Epithelial cell of proximal tubule (primary cell): ENCODE measurements at regions not wholly inside any gene's neighbourhood (a gene's known extent, or its start where the extent isn't known, plus 50 kb on each side); places are given as distances from the start of the nearest gene placed in this dataset.

ENCODE experiments used
- DNase-seq: peaks from one replicate; pipeline ENCODE4 v3.0.0-alpha.2; 2011; ENCODE audit warnings: low read depth
- H3K4me3 ChIP-seq: 2 replicates; pipeline ENCODE4 v1.5.1; 2011; ENCODE audit warnings: low read depth, mild to moderate bottlenecking, low read length
- TF ChIP-seq, protein P1 (sequence below): conservative IDR thresholded peaks from 2 replicates; pipeline ENCODE4 v1.5.1; 2012; ENCODE audit warnings: low read depth, mild to moderate bottlenecking, low read length

DNA sequence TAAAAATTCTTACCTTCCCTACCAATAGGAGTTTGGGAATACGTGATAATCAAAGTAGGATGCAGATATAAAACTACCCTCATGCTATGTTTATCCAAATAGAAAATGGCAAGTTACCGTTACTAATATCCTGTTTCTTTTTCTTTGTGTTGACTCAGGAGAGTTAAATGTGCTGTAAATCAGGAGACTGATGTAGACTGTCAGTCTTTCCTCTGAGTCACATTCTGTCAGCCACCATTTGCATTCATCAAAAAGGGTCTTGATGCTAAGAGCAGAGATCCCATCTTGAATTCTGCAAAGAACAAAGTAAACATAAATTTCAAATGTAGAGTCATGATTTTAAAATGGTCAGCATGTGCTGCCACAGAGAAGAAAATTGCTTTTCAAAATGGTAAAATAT, 712.8 kb downstream of the SOCS6 start:
- no peak overlapping the region for H3K4me3 ChIP-seq
- TF ChIP-seq, protein P1, sequence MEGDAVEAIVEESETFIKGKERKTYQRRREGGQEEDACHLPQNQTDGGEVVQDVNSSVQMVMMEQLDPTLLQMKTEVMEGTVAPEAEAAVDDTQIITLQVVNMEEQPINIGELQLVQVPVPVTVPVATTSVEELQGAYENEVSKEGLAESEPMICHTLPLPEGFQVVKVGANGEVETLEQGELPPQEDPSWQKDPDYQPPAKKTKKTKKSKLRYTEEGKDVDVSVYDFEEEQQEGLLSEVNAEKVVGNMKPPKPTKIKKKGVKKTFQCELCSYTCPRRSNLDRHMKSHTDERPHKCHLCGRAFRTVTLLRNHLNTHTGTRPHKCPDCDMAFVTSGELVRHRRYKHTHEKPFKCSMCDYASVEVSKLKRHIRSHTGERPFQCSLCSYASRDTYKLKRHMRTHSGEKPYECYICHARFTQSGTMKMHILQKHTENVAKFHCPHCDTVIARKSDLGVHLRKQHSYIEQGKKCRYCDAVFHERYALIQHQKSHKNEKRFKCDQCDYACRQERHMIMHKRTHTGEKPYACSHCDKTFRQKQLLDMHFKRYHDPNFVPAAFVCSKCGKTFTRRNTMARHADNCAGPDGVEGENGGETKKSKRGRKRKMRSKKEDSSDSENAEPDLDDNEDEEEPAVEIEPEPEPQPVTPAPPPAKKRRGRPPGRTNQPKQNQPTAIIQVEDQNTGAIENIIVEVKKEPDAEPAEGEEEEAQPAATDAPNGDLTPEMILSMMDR: no peak
- DNase-seq: no peak

DNA sequence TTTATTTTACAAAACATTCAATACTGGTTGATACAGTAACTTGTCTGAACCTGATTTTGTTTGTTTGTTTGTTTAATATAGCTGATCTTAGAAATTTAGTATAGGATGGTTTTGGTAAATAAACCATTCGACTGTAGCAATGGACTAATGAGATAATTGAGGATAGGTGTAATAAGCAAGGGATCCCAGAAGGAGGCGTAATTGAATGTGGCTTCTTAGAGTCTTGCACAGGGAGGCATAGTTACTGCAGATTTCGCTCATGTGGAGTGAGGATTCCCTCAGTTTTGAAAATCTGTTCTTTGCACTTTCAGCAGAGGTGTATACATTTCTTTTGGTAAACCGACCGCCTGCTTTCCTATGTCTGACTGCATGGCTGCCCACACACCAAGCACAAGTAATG, 709.6 kb downstream of the SOCS6 start:
- TF ChIP-seq, protein P1: peak; percentile 62
- no peak overlapping the region for H3K4me3 ChIP-seq
- peak; percentile 7 for DNase-seq

DNA sequence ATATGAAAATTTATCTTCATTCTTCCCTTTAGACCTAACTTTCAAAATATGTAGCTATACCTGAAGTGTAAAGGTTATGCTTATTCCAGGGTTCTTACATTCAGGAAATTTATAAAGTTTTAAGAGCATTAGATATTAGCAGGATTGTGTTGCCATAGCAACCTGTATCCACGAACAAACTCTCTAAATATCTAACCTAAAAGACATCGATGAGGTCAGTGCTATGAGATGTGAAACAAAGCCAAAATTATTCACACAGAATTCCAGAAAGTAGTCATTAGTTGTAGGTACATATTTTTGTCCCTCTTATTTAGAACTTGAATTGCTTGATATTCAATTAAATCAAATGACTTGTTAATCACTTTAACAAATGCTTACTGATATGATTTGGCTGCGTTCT, 705.3 kb downstream of the SOCS6 start:
- TF ChIP-seq, protein P1: no peak
- H3K4me3 ChIP-seq: no peak overlapping the region
- DNase-seq: no peak

DNA sequence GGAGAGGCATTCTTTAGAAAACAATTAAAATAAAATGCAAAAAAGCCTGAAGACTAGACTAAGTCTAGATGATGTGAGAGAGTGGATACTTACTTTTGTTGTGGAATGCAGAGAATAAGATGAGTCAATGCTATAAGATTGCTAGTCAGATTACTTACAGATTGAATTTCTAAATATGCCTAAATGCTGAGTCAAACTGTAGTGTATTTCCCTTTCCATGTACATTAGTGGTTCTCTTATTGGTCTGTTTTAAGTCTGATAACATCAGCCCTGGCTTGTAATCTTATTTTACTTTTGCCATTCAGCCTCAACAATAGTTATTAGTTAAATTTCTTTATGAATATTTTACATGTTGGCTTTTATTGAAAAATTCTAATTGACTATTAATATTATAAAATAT, 702.7 kb downstream of the SOCS6 start:
- DNase-seq: no peak
- H3K4me3 ChIP-seq: no peak overlapping the region
- TF ChIP-seq, protein P1: no peak

DNA sequence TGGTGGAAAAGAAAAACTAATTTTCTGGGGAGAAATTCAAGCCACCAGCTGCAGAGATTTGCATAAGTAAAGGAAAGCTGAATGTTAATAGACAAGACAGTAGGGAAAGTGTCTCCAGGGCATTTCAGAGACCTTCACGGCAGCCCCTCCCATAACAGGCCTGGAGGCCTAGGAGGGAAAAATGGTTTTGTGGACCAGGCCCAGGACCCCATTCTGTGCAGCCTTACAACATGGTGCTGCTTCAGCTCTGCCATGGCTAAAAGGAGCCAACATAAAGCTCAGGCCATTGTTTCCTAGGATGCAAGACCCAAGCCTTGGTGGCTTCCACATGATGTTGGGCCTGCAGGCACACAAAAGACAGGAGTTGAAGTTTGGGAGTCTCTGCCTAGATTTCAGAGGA, 697.1 kb downstream of the SOCS6 start:
- H3K4me3 ChIP-seq: no peak overlapping the region
- TF ChIP-seq, protein P1: no peak
- DNase-seq: no peak

DNA sequence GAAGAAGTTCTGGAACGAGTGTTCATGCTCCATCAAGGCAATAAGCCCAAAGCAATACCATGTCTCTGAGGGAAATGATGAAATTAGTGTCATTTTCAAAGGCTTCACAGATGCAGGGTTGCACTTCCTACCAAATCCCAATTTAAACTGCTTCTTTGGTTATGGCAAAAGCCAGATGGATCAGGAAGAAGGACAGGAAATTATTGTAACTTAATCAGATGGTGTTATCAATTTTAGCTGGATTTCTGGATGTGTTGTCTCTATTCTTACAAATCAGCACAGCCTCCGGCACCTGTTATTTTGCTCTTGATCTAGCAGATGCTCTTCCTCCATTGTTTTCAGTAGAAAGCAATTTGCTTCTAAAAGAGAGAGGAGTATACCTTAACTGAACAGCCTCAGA, 693.4 kb downstream of the SOCS6 start:
- no peak overlapping the region for H3K4me3 ChIP-seq

More for the DNA sequence above, 693.4 kb downstream of the SOCS6 start:
- TF ChIP-seq, protein P1: no peak
- no peak for DNase-seq
